ENCODE measurements at regions not wholly inside any gene's neighbourhood (a gene's known extent, or its start where the extent isn't known, plus 50 kb on each side); places are given as distances from the start of the nearest gene placed in this dataset.

DNA sequence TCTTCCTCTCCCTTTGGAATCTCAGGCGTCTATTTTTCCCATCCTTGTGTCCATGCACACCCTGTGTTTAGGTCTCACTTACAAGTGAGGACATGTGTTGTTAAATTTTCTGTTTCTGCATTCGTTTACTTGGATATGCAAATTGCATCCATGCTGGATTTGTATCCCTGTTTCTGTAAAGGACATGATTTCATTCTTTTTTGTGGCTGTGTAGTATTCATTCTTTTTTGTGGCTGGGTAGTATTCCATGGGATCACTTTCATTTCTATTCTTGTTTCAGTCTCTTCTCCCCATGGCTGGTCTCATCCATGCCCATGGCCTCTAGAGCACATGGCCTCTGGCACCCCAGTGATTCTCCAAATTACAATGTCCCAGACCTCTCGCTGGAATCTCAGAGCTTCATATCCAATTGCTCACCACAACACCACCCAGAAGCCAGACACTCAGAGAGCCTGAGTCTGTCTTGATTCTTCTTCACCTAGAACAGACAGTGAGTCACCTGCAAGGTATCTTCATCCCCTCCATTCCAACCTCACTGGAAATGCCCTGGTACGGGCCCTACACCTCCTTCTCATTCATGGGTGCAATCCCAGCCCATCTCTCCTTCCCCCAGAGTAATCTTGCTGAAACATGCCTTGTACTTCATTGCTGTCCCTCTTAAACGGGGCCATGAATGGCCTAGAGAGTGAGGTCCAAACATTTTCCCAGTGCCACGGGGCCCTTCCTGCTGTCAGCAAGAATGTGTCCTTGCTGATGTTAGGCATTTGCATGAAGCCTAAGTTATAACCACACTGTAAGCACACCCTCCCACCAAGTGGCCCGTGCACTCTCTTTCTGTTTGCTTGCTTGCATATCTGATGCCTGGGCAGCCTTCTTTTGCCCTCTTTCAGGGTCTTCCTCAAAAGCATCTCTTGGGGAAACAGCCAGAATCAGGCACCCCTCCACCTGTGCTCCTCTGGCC, 476.2 kb upstream of the TSHZ3 start:
- Mint-ChIP-seq H3K27ac (ENCODE audit: unreplicated experiment) (no peak overlapping the region), H3K4me1 (ENCODE audit: unreplicated experiment) (no peaks in the 10 kb centered on the region), H3K27me3 (ENCODE audit: unreplicated experiment) (peaks cover 2% of the 10 kb centered on the region), H3K4me3 (ENCODE audit: unreplicated experiment) (no peak overlapping the region), H3K9me3 (ENCODE audit: unreplicated experiment) (no peaks in the 10 kb centered on the region), H3K36me3 (ENCODE audit: low read depth, unreplicated experiment) (no peaks in the 10 kb centered on the region)
- TF ChIP-seq, protein P1, sequence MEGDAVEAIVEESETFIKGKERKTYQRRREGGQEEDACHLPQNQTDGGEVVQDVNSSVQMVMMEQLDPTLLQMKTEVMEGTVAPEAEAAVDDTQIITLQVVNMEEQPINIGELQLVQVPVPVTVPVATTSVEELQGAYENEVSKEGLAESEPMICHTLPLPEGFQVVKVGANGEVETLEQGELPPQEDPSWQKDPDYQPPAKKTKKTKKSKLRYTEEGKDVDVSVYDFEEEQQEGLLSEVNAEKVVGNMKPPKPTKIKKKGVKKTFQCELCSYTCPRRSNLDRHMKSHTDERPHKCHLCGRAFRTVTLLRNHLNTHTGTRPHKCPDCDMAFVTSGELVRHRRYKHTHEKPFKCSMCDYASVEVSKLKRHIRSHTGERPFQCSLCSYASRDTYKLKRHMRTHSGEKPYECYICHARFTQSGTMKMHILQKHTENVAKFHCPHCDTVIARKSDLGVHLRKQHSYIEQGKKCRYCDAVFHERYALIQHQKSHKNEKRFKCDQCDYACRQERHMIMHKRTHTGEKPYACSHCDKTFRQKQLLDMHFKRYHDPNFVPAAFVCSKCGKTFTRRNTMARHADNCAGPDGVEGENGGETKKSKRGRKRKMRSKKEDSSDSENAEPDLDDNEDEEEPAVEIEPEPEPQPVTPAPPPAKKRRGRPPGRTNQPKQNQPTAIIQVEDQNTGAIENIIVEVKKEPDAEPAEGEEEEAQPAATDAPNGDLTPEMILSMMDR (IDR thresholded peaks at IDR 0.05; ENCODE audit: unreplicated experiment): no peak
- no peak for DNase-seq (ENCODE audit: low spot score)

DNA sequence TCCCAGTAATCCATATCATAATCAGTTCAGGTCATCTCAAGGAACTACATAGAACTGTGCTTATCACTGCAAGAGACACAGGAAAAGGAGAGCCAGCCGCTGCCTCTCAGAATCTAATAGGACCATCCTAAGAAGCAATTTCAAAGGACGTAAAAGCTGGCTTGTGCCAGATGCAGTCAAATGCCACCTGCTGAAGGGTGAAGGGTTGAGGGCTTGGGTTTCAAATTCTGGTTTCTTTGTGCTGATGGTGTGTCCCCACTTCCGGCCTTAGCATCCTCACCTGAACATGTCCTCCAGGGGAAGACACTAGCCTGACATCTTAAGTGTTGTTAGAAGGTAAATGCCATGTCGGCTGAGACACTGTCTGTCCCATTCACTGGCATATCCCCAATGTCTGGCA, 477.1 kb upstream of the TSHZ3 start:
- TF ChIP-seq, protein P1 (IDR thresholded peaks at IDR 0.05; ENCODE audit: unreplicated experiment): no peak
- no peaks in the 10 kb centered on the region for H3K9me3 Mint-ChIP-seq (ENCODE audit: unreplicated experiment)
- peaks cover 2% of the 10 kb centered on the region for H3K27me3 Mint-ChIP-seq (ENCODE audit: unreplicated experiment)
- H3K27ac Mint-ChIP-seq (ENCODE audit: unreplicated experiment): no peak overlapping the region
- no peak for DNase-seq (ENCODE audit: low spot score)
- no peaks in the 10 kb centered on the region for H3K36me3 Mint-ChIP-seq (ENCODE audit: low read depth, unreplicated experiment)
- no peaks in the 10 kb centered on the region for H3K4me1 Mint-ChIP-seq (ENCODE audit: unreplicated experiment)
- H3K4me3 Mint-ChIP-seq (ENCODE audit: unreplicated experiment): no peak overlapping the region

DNA sequence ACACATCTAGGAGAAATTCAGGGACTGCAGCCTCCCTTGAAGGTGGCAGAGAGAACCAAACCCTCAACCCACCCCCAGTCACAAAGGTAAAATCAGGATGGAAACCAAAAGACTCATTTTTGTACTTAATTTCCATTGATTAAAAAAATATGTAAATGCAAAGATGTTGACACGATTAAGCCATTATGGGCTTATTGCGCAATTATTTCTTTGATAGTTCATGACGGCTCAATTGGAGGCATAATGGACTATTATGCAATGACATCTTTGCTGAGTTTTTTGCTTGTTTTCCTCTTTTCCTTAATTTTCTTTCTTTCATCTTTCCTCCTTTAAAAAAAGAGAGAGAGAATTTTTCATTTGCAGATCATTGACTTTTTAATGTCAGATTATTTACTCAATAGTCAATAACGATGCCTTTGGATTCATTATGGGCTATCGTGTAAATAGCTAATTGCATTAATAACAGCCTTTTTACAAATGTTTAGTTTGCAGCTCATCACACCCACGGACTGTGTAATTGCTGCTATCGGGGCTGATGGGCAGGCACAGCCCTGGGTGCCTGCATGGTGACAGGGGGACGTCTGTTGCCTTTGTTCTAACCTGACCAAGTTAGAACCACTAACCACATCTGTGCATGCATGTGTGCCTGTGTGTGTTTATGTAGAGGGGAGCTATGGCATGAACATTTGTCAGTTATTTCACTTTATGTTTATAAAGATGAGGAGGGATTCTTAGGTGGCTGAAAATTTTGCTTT, 482.4 kb upstream of the TSHZ3 start:
- no peaks in the 10 kb centered on the region for H3K9me3 Mint-ChIP-seq (ENCODE audit: unreplicated experiment)
- H3K27me3 Mint-ChIP-seq (ENCODE audit: unreplicated experiment): no peaks in the 10 kb centered on the region
- no peaks in the 10 kb centered on the region for H3K4me1 Mint-ChIP-seq (ENCODE audit: unreplicated experiment)
- H3K4me3 Mint-ChIP-seq (ENCODE audit: unreplicated experiment): no peak overlapping the region
- TF ChIP-seq, protein P1 (IDR thresholded peaks at IDR 0.05; ENCODE audit: unreplicated experiment): no peak
- H3K36me3 Mint-ChIP-seq (ENCODE audit: low read depth, unreplicated experiment): no peaks in the 10 kb centered on the region
- no peak for DNase-seq (ENCODE audit: low spot score)
- H3K27ac Mint-ChIP-seq (ENCODE audit: unreplicated experiment): no peak overlapping the region

DNA sequence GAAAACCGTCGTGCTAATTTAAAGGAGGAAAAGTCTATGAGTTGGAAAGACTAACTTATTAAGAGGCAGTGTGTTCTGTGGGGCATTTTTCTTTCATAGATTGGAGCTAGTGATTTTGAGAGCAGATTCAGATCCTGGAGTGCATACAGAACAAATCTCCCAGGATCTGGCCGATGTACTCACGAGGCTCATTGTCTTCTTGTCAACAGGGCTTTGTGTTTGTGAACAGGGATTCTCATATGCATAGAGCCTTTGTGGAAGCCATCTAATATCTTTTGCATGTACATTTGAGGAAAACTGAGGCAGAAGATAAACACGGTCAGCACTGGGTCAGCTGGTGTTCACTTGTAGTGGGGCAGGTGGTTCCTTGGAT, 482.9 kb upstream of the TSHZ3 start:
- TF ChIP-seq, protein P1 (IDR thresholded peaks at IDR 0.05; ENCODE audit: unreplicated experiment): no peak

DNA sequence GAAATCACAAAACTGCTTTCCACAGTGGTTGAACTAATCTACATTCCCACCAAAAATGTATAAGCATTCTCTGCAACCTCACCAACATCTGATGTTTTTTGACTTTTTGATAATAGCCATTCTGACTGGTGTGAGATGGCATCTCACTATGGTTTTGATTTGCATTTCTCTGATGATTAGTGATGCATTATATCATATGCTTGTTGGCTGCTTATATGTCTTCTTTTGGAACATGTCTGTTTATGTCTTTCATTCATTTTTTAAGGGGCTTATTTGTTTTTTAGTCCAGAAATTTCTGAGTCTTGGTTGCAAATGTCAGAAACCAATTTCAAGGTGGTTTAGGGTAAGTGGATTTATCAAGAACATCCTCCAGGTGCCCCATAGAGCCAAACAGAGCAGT, 484.8 kb upstream of the TSHZ3 start:
- no peaks in the 10 kb centered on the region for H3K27me3 Mint-ChIP-seq (ENCODE audit: unreplicated experiment)
- H3K9me3 Mint-ChIP-seq (ENCODE audit: unreplicated experiment): no peaks in the 10 kb centered on the region
- TF ChIP-seq, protein P1 (IDR thresholded peaks at IDR 0.05; ENCODE audit: unreplicated experiment): no peak
- H3K4me3 Mint-ChIP-seq (ENCODE audit: unreplicated experiment): no peak overlapping the region
- no peaks in the 10 kb centered on the region for H3K36me3 Mint-ChIP-seq (ENCODE audit: low read depth, unreplicated experiment)
- no peaks in the 10 kb centered on the region for H3K4me1 Mint-ChIP-seq (ENCODE audit: unreplicated experiment)
- DNase-seq (ENCODE audit: low spot score): no peak
- H3K27ac Mint-ChIP-seq (ENCODE audit: unreplicated experiment): no peak overlapping the region

More for the DNA sequence above, 482.9 kb upstream of the TSHZ3 start:
- H3K27ac Mint-ChIP-seq (ENCODE audit: unreplicated experiment): no peak overlapping the region
- H3K27me3 Mint-ChIP-seq (ENCODE audit: unreplicated experiment): no peaks in the 10 kb centered on the region
- H3K4me3 Mint-ChIP-seq (ENCODE audit: unreplicated experiment): no peak overlapping the region
- DNase-seq (ENCODE audit: low spot score): no peak
- no peaks in the 10 kb centered on the region for H3K36me3 Mint-ChIP-seq (ENCODE audit: low read depth, unreplicated experiment)
- H3K9me3 Mint-ChIP-seq (ENCODE audit: unreplicated experiment): no peaks in the 10 kb centered on the region
- H3K4me1 Mint-ChIP-seq (ENCODE audit: unreplicated experiment): no peaks in the 10 kb centered on the region

Data from endothelial cell (in vitro differentiated cells).